ENCODE measurements at regions not wholly inside any gene's neighbourhood (a gene's known extent, or its start where the extent isn't known, plus 50 kb on each side); places are given as distances from the start of the nearest gene placed in this dataset.

DNA sequence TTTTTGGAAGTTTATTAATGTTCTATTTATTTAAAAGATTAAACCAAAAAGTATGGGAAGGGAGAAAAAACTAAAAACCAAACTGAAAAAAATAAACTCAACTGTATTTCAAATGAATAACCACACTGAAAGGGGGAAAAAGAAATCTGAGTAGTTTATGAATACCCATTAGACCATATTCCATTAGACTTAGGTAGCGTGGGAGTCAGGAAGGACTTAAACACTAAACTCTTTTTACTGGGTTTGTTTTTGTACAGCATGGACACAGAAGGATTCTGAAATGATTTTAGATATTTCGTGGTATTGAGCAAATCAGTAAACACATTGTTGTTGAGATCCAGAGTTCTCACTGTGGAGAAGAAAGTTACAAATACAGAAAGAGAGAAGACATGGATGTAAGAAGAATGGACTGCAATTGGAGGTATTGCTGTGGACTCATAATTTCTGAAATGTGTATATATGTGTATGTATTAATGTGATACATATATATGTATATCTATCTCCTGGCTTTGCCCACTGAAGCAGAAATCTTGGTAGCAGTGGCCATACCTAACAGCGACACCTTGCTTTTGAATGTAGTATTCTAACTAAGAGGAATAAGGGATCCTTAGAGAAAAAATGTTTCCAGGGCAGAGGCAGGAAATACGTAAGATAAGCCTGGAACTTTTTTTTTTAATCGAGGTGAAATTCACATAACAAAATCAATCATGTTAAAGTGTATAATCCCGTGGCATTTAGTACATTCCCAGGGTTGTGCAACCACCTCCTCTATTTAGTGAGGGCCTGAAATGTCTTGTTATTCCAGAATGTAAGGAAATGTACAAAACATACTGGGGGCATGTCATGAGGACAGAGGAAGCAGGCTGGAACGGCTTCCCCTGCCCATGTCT is 228.8 kb downstream of the SMARCA2 start:
- POLR2A ChIA-PET = no interaction called here
- ATAC-seq (ENCODE audit: low read depth) (no peak), DNase-seq (no peak)
- Mint-ChIP-seq H3K4me3 (no peak overlapping the region), H3K27ac (no peak overlapping the region), H3K9me3 (peaks cover 1% of the 10 kb centered on the region), H3K36me3 (peaks cover 3% of the 10 kb centered on the region), H3K4me1 (peaks cover 15% of the 10 kb centered on the region), H3K27me3 (peaks cover 19% of the 10 kb centered on the region)

DNA sequence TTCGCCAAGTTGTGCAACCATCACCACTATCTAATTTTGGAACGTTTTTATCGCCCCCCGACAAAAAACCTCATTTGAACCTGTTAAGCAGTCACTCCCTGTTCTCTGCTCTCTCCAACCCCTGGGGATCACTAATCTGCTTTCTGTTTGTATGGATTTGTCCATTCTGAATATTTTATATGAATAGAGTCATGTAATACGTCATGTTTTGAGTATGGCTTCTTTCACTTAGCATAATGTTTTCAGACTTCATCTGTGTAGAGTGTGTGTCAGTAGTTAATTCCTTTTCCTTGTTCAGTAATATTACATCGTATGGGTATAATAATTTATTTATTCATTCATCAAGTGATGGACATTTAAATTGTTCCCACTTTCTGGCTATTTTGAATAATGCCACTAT is 232.2 kb downstream of the SMARCA2 start:
- Mint-ChIP-seq H3K27me3 (peaks cover 24% of the 10 kb centered on the region), H3K4me1 (peaks cover 6% of the 10 kb centered on the region), H3K36me3 (peaks cover 3% of the 10 kb centered on the region), H3K9me3 (peaks cover 3% of the 10 kb centered on the region), H3K27ac (no peak overlapping the region), H3K4me3 (no peak overlapping the region)
- POLR2A ChIA-PET = no interaction called here
- no peak for DNase-seq
- no peak for ATAC-seq (ENCODE audit: low read depth)

DNA sequence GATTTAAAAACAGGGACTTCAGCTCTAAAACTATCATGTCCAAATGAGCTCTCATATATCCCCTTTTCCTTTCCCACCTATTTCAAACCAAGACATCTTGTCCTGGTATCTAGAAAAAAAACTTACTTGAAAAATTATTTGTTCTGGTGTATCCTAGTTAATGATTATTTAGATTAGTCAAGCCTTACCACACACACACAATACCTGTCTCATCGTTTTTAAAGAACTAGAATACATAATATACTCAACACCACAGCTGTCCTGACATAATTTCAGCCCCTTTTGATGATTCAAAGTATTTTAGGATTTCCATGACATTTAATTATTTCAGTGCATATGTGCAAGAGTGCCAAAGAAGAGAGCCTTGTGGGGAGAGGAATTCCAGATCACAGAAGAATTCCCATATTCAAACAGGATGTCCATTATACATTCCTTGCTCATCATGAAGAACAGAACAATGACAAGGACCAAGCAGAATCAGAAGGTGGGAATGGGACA is 233.7 kb downstream of the SMARCA2 start:
- POLR2A ChIA-PET = no interaction called here
- Mint-ChIP-seq H3K4me3 (no peak overlapping the region), H3K4me1 (no peaks in the 10 kb centered on the region), H3K27ac (no peak overlapping the region), H3K27me3 (peaks cover 17% of the 10 kb centered on the region), H3K9me3 (peaks cover 3% of the 10 kb centered on the region), H3K36me3 (no peaks in the 10 kb centered on the region)
- DNase-seq (no peak), ATAC-seq (ENCODE audit: low read depth) (no peak)

DNA sequence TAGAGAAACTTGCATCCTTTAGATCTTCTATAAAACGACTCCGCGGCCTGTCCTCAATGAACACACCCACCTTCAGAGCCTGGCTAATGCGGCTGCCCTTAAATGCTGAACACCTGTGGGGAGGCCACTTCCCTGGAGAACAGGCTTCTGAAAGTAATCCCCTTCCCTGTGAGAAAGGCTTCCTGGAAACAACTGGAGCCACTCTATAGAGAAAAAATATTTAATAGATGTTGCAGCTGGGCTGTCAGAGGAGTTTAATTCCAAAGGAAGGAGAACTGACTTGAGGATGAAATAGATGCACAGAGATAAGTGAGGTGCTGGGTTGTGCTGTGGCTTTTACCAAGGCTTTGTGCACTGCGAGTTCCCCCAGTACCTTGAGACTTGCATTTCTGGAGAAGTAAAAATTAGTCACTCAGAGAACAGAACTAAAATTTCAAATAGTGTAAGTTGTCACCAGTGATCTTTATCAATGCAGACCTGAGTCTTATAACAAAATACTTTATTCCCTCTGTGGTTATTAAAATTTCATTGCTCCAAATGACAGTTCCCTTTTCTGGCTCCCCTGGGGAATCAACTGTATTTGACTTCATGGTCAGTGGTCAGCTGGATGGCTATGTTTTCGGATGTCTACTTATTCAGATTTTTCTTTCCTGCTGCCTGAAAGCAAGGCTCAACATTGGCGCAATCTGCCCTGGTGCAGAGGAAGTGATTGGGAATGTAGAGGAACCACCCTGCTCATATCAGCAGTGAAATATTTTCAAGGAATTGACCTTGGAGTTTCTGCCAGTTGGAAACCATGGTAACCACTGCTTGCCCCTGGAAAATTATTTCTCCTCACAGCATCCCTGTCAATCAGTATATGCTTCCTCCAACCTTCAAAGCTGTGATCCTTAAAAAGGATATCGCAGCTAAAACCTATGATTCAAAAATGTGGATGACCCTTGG is 238.8 kb downstream of the SMARCA2 start:
- POLR2A ChIA-PET = no interaction called here
- no peak overlapping the region for H3K27ac Mint-ChIP-seq
- no peak for ATAC-seq (ENCODE audit: low read depth)
- peaks cover 1% of the 10 kb centered on the region for H3K9me3 Mint-ChIP-seq
- H3K4me1 Mint-ChIP-seq = no peaks in the 10 kb centered on the region
- no peaks in the 10 kb centered on the region for H3K36me3 Mint-ChIP-seq
- peaks cover 16% of the 10 kb centered on the region for H3K27me3 Mint-ChIP-seq
- DNase-seq = no peak
- no peak overlapping the region for H3K4me3 Mint-ChIP-seq

DNA sequence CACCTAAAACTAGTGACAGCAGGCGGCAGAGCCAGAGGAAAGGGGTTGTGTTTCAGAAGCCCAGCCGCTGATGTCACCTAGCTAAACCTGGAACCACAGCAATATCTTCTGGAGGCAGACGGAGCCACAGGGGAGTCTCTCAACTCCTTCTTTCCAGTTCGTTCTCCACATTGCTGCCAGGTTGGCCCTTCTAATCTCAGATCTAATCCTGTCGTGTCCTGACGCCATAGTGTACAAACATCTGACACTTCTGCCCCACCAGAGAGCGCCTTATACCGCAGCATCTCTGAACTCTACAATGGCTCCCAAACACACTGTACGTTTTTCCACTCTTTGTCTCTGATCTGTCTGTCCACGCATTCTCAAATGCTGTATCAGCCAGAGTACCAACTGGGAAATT is 240.0 kb downstream of the SMARCA2 start:
- ATAC-seq (ENCODE audit: low read depth) (no peak), DNase-seq (no peak)
- Mint-ChIP-seq H3K4me1 (no peaks in the 10 kb centered on the region), H3K36me3 (no peaks in the 10 kb centered on the region), H3K9me3 (peaks cover 1% of the 10 kb centered on the region), H3K27me3 (peaks cover 15% of the 10 kb centered on the region), H3K27ac (no peak overlapping the region), H3K4me3 (no peak overlapping the region)
- POLR2A ChIA-PET = no interaction called here

DNA sequence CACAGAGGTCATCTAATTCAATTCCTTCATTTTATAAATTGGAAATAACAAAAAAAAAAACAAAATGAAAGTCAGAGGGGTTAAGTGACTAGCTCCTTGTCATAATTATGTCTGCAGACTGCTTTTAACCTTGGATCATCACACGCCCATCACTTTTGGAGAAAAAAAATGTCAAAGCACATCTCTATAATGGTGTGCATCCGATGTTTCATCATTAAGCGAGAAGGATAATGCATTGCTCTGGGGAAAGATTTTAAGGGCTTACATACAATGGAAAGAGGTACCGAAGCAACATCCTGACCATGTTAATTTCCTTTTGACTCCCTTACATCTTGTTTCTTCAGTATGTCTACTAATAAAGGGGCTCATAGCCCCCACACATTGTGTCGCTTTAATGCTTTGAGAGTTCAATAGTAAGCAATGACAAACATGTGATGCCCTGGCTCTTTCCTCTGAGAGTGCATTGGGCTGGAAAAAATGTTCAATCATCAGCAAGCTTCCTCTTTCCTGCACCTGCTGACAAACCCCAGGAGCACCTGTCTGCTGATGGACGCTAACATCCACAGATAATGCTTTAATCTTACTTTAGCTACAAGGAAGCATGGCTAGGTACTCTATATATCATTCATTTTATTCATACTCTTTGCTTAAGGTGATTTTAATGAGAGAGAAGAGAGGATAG is 242.2 kb downstream of the SMARCA2 start:
- DNase-seq = no peak
- no peak overlapping the region for H3K27ac Mint-ChIP-seq
- POLR2A ChIA-PET = no interaction called here
- ATAC-seq (ENCODE audit: low read depth) = no peak
- H3K4me3 Mint-ChIP-seq = no peak overlapping the region
- H3K4me1 Mint-ChIP-seq = no peaks in the 10 kb centered on the region
- no peaks in the 10 kb centered on the region for H3K36me3 Mint-ChIP-seq
- H3K9me3 Mint-ChIP-seq = no peaks in the 10 kb centered on the region
- H3K27me3 Mint-ChIP-seq = peaks cover 19% of the 10 kb centered on the region

DNA sequence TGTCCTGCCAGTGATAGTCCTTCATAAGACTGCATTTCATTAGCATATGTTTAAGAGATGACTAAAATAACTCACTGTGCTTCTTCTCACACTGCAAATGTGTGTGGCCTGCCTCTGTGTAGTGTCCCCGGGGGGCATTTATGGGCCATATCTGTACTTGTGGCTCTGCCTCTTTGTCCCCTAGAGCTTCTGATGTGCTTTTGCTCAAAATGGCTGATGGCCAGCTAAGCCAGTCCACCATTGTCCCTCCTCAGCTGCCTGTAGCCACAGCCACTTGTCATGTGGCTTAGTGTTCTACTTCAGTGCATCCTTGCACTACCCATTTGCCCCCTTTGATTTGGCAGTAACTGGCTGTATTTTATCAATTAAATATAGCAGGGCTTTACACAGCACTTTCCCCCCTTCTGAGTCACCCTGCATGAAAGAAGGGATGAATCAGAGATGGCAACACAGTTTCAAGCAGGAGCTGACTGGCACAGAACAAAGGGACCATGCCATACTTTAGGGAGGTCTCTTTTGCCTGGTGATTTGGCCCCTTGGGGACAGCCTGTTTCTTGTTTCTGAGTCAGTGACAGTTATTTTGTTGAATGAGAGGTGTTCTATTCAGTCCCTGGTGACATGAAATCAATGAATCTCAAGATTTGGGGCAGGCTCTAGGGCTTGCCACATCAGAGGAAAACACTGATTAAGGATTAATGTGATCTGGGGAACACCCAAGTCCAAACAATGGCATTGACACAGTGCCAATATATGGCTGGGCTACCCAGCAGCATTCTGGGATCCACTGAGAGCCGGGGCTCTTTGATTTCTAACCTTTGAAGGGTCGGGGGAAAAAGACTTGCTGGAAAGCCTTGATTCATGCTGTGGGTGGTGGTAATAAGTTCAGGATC is 245.5 kb downstream of the SMARCA2 start:
- DNase-seq (no peak), ATAC-seq (ENCODE audit: low read depth) (no peak)
- Mint-ChIP-seq H3K36me3 (no peaks in the 10 kb centered on the region), H3K4me1 (peaks cover 4% of the 10 kb centered on the region), H3K9me3 (no peaks in the 10 kb centered on the region), H3K27ac (no peak overlapping the region), H3K27me3 (peaks cover 23% of the 10 kb centered on the region), H3K4me3 (no peak overlapping the region)
- POLR2A ChIA-PET = no interaction called here

DNA sequence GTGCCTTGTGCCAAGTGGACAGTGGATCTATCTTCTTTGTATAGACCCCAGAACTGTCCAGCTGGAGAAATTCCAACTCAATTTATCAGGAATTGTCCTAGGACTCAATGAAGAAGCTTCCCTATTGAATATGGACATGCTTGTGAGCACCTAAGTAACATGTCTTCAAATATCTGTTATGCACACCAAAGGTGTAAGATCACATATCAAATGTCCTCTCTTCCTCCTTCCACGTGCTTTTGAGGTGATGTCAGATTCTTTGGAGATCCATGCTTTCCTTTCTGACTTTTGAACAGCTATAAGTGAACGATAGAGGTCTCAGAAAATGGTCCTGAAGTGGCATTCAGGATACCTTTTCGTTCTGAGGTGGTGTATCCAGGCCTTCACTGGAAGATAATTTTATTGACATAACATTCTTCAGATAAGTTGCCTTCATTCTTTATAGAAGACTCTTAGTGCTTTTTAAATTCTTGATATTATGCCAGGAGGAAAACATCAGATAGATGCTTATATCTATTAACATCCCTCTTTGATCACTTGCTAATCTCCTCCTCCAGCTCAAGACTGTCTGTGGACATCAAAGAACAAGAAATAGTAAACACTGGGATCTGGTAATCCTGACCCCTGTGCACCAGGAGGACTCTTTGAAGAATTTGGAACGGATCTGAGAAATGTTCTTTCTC is 246.4 kb downstream of the SMARCA2 start:
- no peaks in the 10 kb centered on the region for H3K36me3 Mint-ChIP-seq
- peaks cover 4% of the 10 kb centered on the region for H3K4me1 Mint-ChIP-seq
- no peak for DNase-seq
- ATAC-seq (ENCODE audit: low read depth) = no peak
- H3K27me3 Mint-ChIP-seq = peaks cover 26% of the 10 kb centered on the region
- no peaks in the 10 kb centered on the region for H3K9me3 Mint-ChIP-seq
- H3K27ac Mint-ChIP-seq = no peak overlapping the region
- POLR2A ChIA-PET = no interaction called here
- H3K4me3 Mint-ChIP-seq = no peak overlapping the region

DNA sequence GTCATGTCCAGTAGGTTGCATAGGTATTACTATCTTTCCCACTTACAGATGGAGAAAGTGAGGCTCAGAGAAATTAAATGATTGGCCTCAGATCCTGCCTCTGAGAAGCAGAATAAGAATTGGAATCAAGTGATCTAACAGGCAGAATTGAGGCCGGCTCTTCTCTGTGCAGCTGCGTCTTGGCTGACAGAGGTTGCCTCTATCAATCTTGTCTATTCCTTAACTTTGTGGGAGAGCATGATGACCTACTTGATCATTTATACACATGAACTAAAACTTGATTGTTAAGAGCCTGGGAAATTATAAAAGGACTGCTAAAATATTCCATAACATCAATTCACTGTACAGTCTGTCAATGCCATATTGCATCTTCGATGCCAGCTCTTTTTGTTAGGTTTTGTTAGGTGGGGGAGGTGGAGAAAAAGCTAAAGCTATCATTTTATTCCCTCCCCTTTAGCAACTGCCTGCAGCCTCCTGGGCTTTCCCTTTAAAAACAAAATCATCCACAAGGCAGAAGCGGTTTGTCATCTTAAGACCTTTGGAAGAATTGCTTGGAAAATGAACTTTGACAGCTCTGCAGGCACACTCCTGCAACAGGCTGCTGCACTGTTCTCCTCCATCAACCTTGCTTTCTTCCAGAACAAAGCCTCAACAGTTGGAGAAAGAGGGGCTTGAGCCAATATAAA is 247.4 kb downstream of the SMARCA2 start:
- Mint-ChIP-seq H3K27ac (no peak overlapping the region), H3K27me3 (peaks cover 26% of the 10 kb centered on the region), H3K36me3 (no peaks in the 10 kb centered on the region), H3K4me3 (no peak overlapping the region), H3K4me1 (peaks cover 4% of the 10 kb centered on the region), H3K9me3 (no peaks in the 10 kb centered on the region)
- DNase-seq (no peak), ATAC-seq (ENCODE audit: low read depth) (no peak)
- POLR2A ChIA-PET = no interaction called here

DNA sequence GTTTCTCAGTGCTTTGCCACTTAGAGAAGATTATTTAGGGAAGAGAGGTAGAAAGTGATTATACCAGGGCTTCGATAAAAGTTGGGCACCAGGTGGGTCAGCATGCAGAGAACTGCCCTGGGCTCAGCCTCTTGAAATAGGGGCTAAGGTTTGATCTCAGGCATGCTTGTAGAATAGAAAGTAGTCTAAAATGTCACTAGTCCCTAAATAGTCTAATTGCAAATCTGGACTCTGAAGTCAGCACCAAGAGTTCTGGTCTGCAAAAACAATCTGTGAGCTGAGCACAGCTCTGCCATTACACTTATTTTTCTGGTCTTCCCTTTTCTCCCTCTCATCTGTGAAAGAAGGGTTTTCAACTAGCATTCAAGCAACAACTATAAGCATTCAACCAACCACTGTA is 248.0 kb downstream of the SMARCA2 start:
- ATAC-seq (ENCODE audit: low read depth) (no peak), DNase-seq (no peak)
- Mint-ChIP-seq H3K27ac (no peak overlapping the region), H3K4me1 (peaks cover 4% of the 10 kb centered on the region), H3K9me3 (no peaks in the 10 kb centered on the region), H3K27me3 (peaks cover 24% of the 10 kb centered on the region), H3K4me3 (no peak overlapping the region), H3K36me3 (no peaks in the 10 kb centered on the region)
- POLR2A ChIA-PET = no interaction called here

DNA sequence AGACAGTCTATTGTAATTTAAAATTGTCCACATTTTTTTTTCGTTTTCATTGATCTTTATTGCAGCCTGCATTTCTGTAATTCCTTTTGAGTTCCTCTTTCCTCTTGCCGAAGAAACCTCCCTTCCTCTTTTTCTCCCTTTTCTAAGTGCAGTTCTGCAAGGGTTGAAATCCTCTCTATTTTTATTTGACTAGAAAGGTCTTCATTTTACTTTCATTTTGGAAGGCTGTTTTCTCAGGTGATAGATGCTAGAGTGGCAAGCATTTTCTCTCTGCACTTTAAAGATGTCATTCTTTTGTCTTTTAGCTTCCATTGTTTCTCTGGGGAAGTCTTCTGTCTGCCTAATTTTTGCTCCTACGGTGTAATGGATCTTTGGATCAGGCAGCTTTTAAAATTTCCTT is 248.5 kb downstream of the SMARCA2 start:
- no peak overlapping the region for H3K4me3 Mint-ChIP-seq
- no peak overlapping the region for H3K27ac Mint-ChIP-seq
- H3K36me3 Mint-ChIP-seq = no peaks in the 10 kb centered on the region
- POLR2A ChIA-PET = no interaction called here
- H3K27me3 Mint-ChIP-seq = peaks cover 22% of the 10 kb centered on the region
- no peak for DNase-seq
- no peaks in the 10 kb centered on the region for H3K9me3 Mint-ChIP-seq
- peaks cover 4% of the 10 kb centered on the region for H3K4me1 Mint-ChIP-seq
- ATAC-seq (ENCODE audit: low read depth) = no peak

DNA sequence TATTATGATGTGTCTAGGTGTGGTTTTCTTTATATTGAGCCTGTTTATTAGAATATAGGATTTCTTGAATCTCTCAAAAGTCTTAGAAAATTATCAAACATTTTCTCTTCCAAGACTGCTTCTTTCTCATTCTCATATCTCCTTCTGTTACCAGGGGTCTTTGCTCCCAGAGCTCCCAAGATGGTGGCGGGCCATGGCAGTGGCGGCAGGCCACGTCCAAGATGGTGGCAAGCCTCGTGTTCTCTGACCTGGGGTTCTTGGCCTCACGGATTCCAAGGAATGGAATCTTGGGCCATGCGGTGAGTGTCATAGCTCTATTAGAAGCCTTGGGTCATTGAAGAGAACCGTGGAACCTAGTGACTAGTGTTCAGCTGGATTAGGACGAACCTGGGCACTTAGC is 248.9 kb downstream of the SMARCA2 start:
- Mint-ChIP-seq H3K4me3 (no peak overlapping the region), H3K27ac (no peak overlapping the region), H3K27me3 (peaks cover 24% of the 10 kb centered on the region), H3K9me3 (no peaks in the 10 kb centered on the region), H3K4me1 (peaks cover 4% of the 10 kb centered on the region), H3K36me3 (no peaks in the 10 kb centered on the region)
- POLR2A ChIA-PET = no interaction called here
- no peak for DNase-seq
- ATAC-seq (ENCODE audit: low read depth) = no peak
